GM10266 (cell line): ENCODE measurements at regions not wholly inside any gene's neighbourhood (a gene's known extent, or its start where the extent isn't known, plus 50 kb on each side); places are given as distances from the start of the nearest gene placed in this dataset.

Experiments
- DNase-seq: peaks from one replicate; pipeline ENCODE4 v3.0.0; 2012; ENCODE audit errors: extremely low spot score
- CTCF ChIP-seq: IDR thresholded peaks from 2 replicates; pipeline ENCODE4 v1.5.1; 2012; ENCODE audit warnings: mild to moderate bottlenecking, low read depth; ENCODE audit not compliant: control insufficient read depth, insufficient read depth; ENCODE audit errors: missing control alignments

- TF ChIP-seq CTCF, result no peak
- DNase-seq, result no peak
Measured at GRCh38 chr12:98110536-98110935, 404.9 kb upstream of the TMPO start.

GRCh38 chr12:98113548-98113947 is 401.8 kb upstream of the TMPO start:
- TF ChIP-seq CTCF, result no peak
- DNase-seq, result no peak

- DNase-seq, result no peak
- TF ChIP-seq CTCF, result no peak
Measured at GRCh38 chr12:98121963-98122362, 393.4 kb upstream of the TMPO start.

DNA sequence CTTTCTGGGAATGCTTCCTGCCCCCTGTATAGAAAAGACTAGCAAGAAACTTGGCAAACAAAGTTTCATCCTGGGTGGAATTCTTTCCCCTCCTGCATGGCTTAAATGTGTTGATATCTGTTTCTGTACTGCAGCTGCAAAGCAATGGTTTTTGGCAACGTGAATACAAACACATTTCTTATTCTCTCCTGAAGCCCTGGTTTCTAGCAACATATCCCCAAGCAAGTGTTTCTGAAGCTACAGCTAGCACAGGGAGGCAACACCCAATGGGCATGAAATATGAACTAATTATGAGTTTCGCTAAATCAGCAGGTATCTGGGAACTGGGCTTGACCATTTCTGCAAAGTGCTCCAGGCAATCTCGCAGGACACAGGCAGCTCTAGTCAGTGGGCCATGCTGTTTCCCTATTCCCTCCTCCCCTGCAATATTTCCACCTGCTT is 392.3 kb upstream of the TMPO start:
- DNase-seq, result no peak
- no peak for TF ChIP-seq CTCF

GRCh38 chr12:98126637-98127335 is 388.6 kb upstream of the TMPO start:
- DNase-seq, result no peak
- no peak for TF ChIP-seq CTCF

DNA sequence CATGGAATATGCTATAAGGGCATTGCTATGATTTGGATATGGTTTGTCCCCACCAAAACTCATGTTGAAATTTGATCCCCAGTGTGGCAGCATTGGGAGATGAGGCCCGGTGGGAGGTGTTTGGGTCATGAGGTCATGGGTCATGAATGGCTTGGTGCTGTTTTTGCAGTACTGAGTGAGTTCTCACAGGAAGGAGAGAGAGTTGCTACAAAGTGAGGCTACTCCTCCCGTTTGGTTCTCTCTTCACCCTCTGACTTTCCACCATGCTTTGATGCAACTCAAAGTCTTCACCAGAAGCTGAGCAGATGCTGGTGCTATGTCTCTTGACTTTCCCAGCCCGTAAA is 388.1 kb upstream of the TMPO start:
- DNase-seq, result no peak
- no peak for TF ChIP-seq CTCF

DNA sequence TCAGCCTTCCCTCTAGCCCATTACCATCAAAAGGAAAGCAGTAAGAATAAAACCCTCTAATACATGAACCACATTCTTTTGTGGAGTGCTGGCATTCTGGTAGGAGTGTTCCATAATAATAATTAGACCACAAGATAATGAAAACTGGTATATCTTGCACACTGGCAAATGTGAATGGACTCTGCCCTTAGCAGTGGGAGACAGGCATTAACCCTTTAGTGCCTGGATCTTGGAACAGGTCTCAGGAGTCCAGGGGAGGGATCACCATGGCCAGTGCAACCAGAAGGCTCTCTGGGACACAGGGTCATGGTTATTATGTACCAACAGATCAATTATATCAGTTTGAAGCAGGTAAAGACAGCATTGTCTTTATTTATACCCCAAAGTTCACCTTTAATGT is 387.5 kb upstream of the TMPO start:
- DNase-seq, result no peak
- no peak for TF ChIP-seq CTCF
